GM19239 (cell line): ENCODE measurements at regions not wholly inside any gene's neighbourhood (a gene's known extent, or its start where the extent isn't known, plus 50 kb on each side); places are given as distances from the start of the nearest gene placed in this dataset.

Experiments used
- DNase-seq: peaks from one replicate; pipeline ENCODE4 v3.0.0; 2011; ENCODE audit warnings: low spot score; ENCODE audit not compliant: insufficient read length
- FAIRE-seq: peaks from 2 replicates; lab custom pipeline; 2011; peaks lifted over from hg19 to GRCh38; lab: Jason Lieb, UNC

DNA sequence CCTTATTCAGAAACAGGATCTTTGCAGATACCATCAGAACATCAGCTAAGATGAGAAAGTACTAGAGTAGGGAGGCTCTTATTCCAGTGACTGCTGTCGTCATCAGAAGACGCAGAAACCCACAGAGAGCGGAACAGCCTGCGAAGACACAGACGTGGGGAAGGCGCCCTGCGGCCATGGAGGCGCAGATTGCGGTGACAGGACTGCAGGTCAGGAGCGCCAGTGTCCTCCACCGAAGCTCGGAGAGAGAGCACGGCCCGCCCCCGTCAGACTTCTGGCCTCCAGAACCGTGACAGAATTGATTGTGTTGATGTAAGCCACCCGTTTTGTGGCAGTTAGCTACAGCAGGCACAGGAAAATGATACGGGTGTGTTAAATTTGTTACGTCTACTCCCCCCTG is 275.5 kb downstream of the EFNB2 start:
- no peak for DNase-seq
- FAIRE-seq = no peak

- DNase-seq (no peak), FAIRE-seq (no peak)
Observed at GRCh38 chr13:106246666-106247188, 288.7 kb downstream of the EFNB2 start.

- DNase-seq = no peak
- no peak for FAIRE-seq
Observed at GRCh38 chr13:106246242-106246641, 289.2 kb downstream of the EFNB2 start.

DNA sequence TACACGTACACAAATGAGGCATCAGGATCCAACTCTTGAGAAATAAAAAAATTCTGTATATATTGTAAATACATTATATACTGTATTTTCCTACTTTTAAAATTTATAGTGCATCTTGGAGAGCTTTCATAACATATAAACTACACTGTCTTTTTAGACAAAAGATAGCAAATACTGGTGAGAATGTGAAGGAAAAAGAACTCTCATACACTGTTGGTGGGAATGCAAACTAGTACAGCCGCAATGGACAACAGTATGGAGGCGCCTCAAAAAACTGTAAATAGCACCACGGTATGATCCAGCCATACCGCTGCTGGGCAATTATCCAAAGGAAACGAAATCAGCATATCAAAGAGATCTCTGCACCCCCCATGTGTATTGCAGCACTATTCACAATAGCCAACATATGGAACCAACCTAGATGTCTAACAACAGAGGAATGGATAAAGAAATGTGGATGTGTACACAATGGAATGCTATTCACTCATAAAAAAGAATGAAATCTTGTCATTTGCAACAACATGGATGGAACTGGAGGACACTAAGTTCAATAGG is 292.4 kb downstream of the EFNB2 start:
- no peak for DNase-seq
- no peak for FAIRE-seq

GRCh38 chr13:106241974-106242953 is 293.2 kb downstream of the EFNB2 start:
- no peak for FAIRE-seq
- no peak for DNase-seq

- DNase-seq = no peak
- no peak for FAIRE-seq
Observed at GRCh38 chr13:106238690-106239089, 296.8 kb downstream of the EFNB2 start.

- no peak for FAIRE-seq
Observed at GRCh38 chr13:106234636-106235035, 300.8 kb downstream of the EFNB2 start.

GRCh38 chr13:106233134-106233735 is 302.2 kb downstream of the EFNB2 start:
- DNase-seq (no peak), FAIRE-seq (no peak)

More at GRCh38 chr13:106234636-106235035, 300.8 kb downstream of the EFNB2 start:
- no peak for DNase-seq

DNA sequence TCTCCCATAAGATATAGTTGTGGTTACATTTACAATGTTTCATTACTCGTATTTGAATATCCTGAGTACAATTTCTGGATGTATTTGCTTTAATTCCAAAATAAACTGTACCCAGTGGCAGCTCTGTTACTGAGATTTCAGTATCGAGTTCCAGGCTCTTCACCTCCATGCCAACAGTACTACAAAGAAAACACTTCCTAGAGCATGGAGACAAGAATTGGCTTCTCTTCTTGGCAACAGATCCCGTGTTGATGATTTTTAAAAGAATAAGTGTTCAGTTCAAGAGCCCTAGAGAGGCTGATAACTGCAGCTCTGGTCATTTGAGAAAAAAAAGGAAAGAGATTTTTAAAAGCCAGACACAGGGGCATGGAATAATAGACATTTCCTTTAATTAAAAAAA is 302.8 kb downstream of the EFNB2 start:
- no peak for FAIRE-seq

GRCh38 chr13:106230450-106230849 is 305.0 kb downstream of the EFNB2 start:
- no peak for DNase-seq
- no peak for FAIRE-seq

More for the DNA sequence above, 302.8 kb downstream of the EFNB2 start:
- no peak for DNase-seq

GRCh38 chr13:106225126-106225525 is 310.3 kb downstream of the EFNB2 start:
- no peak for DNase-seq
- FAIRE-seq = no peak

GRCh38 chr13:106220211-106220610 is 315.3 kb downstream of the EFNB2 start:
- FAIRE-seq (no peak), DNase-seq (no peak)

- DNase-seq = no peak
- no peak for FAIRE-seq
Observed at GRCh38 chr13:106213028-106213757, 322.3 kb downstream of the EFNB2 start.

DNA sequence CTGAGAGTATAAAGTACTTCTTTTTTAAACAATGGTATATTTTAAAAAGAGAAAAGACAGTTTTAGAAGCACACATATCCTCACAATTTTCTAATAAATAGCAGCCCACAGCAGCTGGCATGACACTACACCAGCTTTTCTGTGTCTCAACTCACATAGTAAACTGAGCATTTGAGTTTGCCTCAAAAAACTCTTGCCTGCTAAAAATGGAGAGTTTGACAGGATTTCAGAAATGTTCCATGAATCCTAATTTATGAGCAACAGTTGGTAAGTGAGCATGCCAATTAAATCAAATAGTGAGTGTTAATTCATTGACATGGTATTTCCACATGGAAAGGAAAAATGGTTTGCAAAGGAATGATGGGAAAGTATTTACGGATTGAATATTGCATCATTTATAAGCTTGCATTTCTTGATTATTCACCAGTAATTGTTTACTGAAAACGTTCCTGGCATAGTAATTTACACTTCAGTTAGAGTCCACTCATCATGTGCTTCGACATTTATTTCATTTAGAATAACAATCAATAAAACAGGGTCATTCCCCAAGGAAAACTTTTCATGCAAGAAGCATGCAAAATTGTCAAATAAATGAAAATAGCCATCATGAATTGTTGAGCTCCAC is 323.0 kb downstream of the EFNB2 start:
- DNase-seq = no peak
- no peak for FAIRE-seq

DNA sequence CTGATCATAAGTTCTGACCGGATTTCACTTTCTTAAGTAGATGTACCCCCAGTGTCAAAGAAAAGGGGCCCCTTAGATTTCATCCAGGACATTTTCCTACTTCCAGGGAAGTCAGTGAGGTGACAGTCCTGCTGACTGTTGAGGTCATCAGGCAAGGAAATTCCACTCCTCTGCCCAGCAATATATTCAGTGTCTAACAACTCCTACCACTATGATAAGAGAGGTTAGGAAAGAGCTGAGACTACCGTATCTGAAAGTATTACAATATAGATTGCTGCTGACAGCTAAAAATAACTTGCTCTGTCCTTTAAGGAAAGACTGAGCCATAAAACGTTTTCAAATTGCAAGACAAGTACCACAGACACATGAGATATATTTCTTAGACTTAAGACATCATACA is 325.1 kb downstream of the EFNB2 start:
- DNase-seq (no peak), FAIRE-seq (no peak)

- FAIRE-seq = no peak
- DNase-seq = no peak
Observed at GRCh38 chr13:106205871-106206270, 329.6 kb downstream of the EFNB2 start.

DNA sequence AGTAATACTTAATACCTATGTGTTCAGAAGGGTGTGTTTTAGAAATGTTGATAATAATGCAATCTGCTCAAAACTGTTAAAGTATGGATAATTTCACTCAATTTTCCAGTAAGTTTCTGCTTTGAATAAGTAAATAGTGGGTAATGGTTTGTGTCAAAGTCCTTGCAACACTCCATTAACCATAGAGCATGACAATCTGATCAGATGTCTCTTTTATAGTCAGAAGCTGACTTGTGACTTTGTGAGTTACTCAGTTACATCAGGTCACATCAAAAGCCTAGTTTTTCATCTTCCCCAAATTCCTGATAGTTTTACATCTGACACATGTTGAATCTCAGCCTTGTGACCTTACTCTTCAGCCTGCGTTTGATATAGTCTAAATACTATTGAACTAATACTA is 338.0 kb downstream of the EFNB2 start:
- no peak for DNase-seq
- no peak for FAIRE-seq

- DNase-seq (no peak), FAIRE-seq (no peak)
Observed at GRCh38 chr13:106187501-106188095, 347.9 kb downstream of the EFNB2 start.

DNA sequence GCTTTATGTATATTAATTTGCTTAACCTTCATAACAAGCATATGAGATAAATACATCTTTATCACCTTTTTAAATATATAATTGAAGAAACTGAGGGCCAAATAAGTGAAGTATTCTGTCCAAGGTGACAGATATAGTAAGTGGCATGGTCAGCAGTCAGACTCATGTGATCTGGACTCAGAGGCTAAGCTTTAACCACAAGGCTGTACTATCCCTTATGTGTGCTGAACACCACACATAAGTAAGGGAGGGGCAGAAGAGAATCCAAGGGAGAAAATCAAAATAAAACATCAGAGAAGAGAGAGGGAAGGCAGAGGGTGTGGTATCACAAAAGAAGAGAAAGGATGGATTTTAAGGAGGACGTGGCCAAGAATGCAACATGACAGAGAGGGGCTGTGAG is 348.4 kb downstream of the EFNB2 start:
- DNase-seq (no peak), FAIRE-seq (no peak)
